HepG2 (cell line): ENCODE measurements at regions not wholly inside any gene's neighbourhood (a gene's known extent, or its start where the extent isn't known, plus 50 kb on each side); places are given as distances from the start of the nearest gene placed in this dataset.

Experiments used
- ATAC-seq: fragments of 200-7000 bp; cut with Tn5 transposase; 3 replicates; pipeline ENCODE4 v1.9.1; 2020; ENCODE audit warnings: mild to moderate bottlenecking, moderate library complexity
- BruUV-seq: library from RNA; stranded (reverse); fragments of 400-500 nt; replicated peaks from 2 replicates; lab custom pipeline; 2021; lab: Mats Ljungman, UMichigan
- CTCF ChIA-PET: fragments of 300-600 bp; formaldehyde crosslinking; extraction: SDS; loops from one replicate; lab custom pipeline; 2021; ENCODE audit warnings: low total read pairs, inconsistent platforms, low intra/inter-chr PET ratio; lab: Yijun Ruan, JAX
- POLR2A ChIA-PET: fragments of 350-600 bp; sonication (Branson Sonifier 250); formaldehyde crosslinking; loops from one replicate; lab custom pipeline; 2020; ENCODE audit warnings: antibody characterized with exemption, inconsistent platforms; lab: Yijun Ruan, JAX
- DNase-seq: peaks from one replicate; pipeline ENCODE4 v3.0.0-alpha.2; 2015; ENCODE audit warnings: low spot score
- FAIRE-seq: peaks from 3 replicates; lab custom pipeline; 2011; peaks lifted over from hg19 to GRCh38; lab: Jason Lieb, UNC
- H2AFZ ChIP-seq: one replicate; pipeline ENCODE4 v1.6.1; 2011; ENCODE audit warnings: low read length, inconsistent platforms
- H3K27ac ChIP-seq: fragments of 300-600 bp; 3 replicates; pipeline ENCODE4 v1.8.0; 2011; ENCODE audit warnings: mixed run types, mild to moderate bottlenecking, mixed read lengths, low read length, inconsistent platforms; ENCODE audit not compliant: insufficient read depth; ENCODE audit errors: extremely low read length
- H3K27me3 ChIP-seq, 2 experiments: fragments of 200-600 bp in 1 of 2; 2 replicates in 1 of 2; 3 replicates in 1 of 2; pipeline versions ENCODE4 v1.6.0 to v1.8.0; 2011; ENCODE audit warnings: low read length in 2 of 2, mild to moderate bottlenecking in 2 of 2, moderate library complexity in 2 of 2, inconsistent platforms in 1 of 2; ENCODE audit not compliant: insufficient read depth in 2 of 2, control insufficient read depth in 1 of 2
- H3K36me3 ChIP-seq, 2 experiments: fragments of 200-600 bp in 1 of 2; replicated peaks in 1 of 2; 2 replicates in 1 of 2; 3 replicates in 1 of 2; pipeline versions ENCODE4 v1.5.1 to v1.8.0; 2011; ENCODE audit warnings: low read length in 2 of 2, inconsistent platforms in 1 of 2; ENCODE audit not compliant: insufficient read depth in 2 of 2, control insufficient read depth in 1 of 2
- H3K4me1 ChIP-seq: 2 replicates; pipeline ENCODE4 v1.5.1; 2012; ENCODE audit warnings: low read length, inconsistent platforms; ENCODE audit not compliant: insufficient read depth
- H3K4me2 ChIP-seq: 2 replicates; pipeline ENCODE4 v1.6.0; 2011; ENCODE audit warnings: low read depth, low read length, inconsistent platforms
- H3K4me3 ChIP-seq, 3 experiments: fragments of 200-600 bp in 1 of 3; sonication (generic), shearing (Covaris generic) in 1 of 3; replicated peaks in 1 of 3; 2 replicates each; pipeline ENCODE4 v1.5.1; 2011 to 2016; ENCODE audit warnings: low read length in 3 of 3, inconsistent platforms in 2 of 3, low read depth in 2 of 3, mild to moderate bottlenecking in 2 of 3, control low read depth in 1 of 3, mixed read lengths in 1 of 3; ENCODE audit not compliant: insufficient read depth in 1 of 3
- H3K79me2 ChIP-seq: one replicate; pipeline ENCODE4 v1.6.1; 2011; ENCODE audit warnings: low read length, inconsistent platforms; ENCODE audit not compliant: insufficient read depth
- H3K9ac ChIP-seq: 2 replicates; pipeline ENCODE4 v1.6.0; 2011; ENCODE audit warnings: mild to moderate bottlenecking, low read depth, low read length, inconsistent platforms; ENCODE audit not compliant: insufficient read depth
- H3K9me3 ChIP-seq: 2 replicates; pipeline ENCODE4 v1.5.1; 2012; ENCODE audit warnings: mild to moderate bottlenecking, low read length
- H4K20me1 ChIP-seq: 2 replicates; pipeline ENCODE4 v1.6.0; 2011; ENCODE audit warnings: inconsistent platforms, mild to moderate bottlenecking, low read length, moderate library complexity; ENCODE audit not compliant: insufficient read depth
- ATF7-NPFF ChIP-seq: sonication (generic); formaldehyde crosslinking; IDR thresholded peaks from 2 replicates; pipeline ENCODE4 v1.8.1; 2023; ENCODE audit warnings: mild to moderate bottlenecking, low read depth, missing genetic modification reagents, moderate library complexity
- CBFB ChIP-seq: sonication (generic); formaldehyde crosslinking; IDR thresholded peaks from 2 replicates; pipeline ENCODE4 v1.4.0; 2020; ENCODE audit warnings: missing genetic modification reagents
- KAT7 ChIP-seq: IDR thresholded peaks from 2 replicates; pipeline ENCODE4 v1.6.1; 2018; ENCODE audit warnings: borderline replicate concordance, missing compliant biosample characterization
- KDM6A ChIP-seq: IDR thresholded peaks from 2 replicates; pipeline ENCODE4 v1.6.1; 2016; ENCODE audit warnings: low read depth
- KLF16 ChIP-seq, 2 experiments: sonication (generic) in 1 of 2; formaldehyde crosslinking in 1 of 2; IDR thresholded peaks; 2 replicates each; pipeline versions ENCODE4 v1.6.1 to v1.8.0; 2016 to 2023; ENCODE audit warnings: missing genetic modification reagents in 2 of 2, missing compliant biosample characterization in 1 of 2
- MEIS1 ChIP-seq: sonication (generic); formaldehyde crosslinking; IDR thresholded peaks from 2 replicates; pipeline ENCODE4 v1.9.0; 2021; ENCODE audit warnings: mild to moderate bottlenecking, missing genetic modification reagents, moderate library complexity, borderline replicate concordance
- PAF1 ChIP-seq: IDR thresholded peaks from 2 replicates; pipeline ENCODE4 v1.6.1; 2016; ENCODE audit warnings: missing genetic modification reagents, missing compliant biosample characterization
- REL ChIP-seq: sonication (generic); formaldehyde crosslinking; conservative IDR thresholded peaks from 2 replicates; pipeline ENCODE4 v1.8.0; 2022; ENCODE audit warnings: mild to moderate bottlenecking, missing genetic modification reagents, moderate library complexity
- RORA ChIP-seq: sonication (generic); formaldehyde crosslinking; IDR thresholded peaks from 2 replicates; pipeline ENCODE4 v1.5.0; 2020; ENCODE audit warnings: mild to moderate bottlenecking, missing genetic modification reagents, moderate library complexity
- SPEN ChIP-seq: sonication (generic); formaldehyde crosslinking; IDR thresholded peaks from 2 replicates; pipeline ENCODE4 v1.5.1; 2020; ENCODE audit warnings: low read depth, mild to moderate bottlenecking, missing genetic modification reagents
- STAG1 ChIP-seq: sonication (generic); formaldehyde crosslinking; IDR thresholded peaks from 2 replicates; pipeline ENCODE4 v1.4.0; 2020; ENCODE audit warnings: missing genetic modification reagents
- THYN1 ChIP-seq: sonication (generic); formaldehyde crosslinking; IDR thresholded peaks from 2 replicates; pipeline ENCODE4 v1.8.1; 2023; ENCODE audit warnings: low read depth, mild to moderate bottlenecking, moderate library complexity, missing genetic modification reagents, borderline replicate concordance
- ZC3H4 ChIP-seq: sonication (generic); formaldehyde crosslinking; IDR thresholded peaks from 2 replicates; pipeline ENCODE4 v1.4.0; 2020; ENCODE audit warnings: missing genetic modification reagents, borderline replicate concordance
- ZNF24 ChIP-seq: fragments of 450-650 bp; IDR thresholded peaks from 2 replicates; pipeline ENCODE4 v1.6.1; 2017; ENCODE audit warnings: antibody characterized with exemption, mild to moderate bottlenecking
- ZNF333 ChIP-seq: sonication (generic); formaldehyde crosslinking; IDR thresholded peaks from 2 replicates; pipeline ENCODE4 v1.4.0; 2020; ENCODE audit warnings: mild to moderate bottlenecking, missing genetic modification reagents, borderline replicate concordance
- ZNF674 ChIP-seq: sonication (generic); formaldehyde crosslinking; IDR thresholded peaks from 2 replicates; pipeline ENCODE4 v1.5.0; 2020; ENCODE audit warnings: low read depth, mild to moderate bottlenecking, missing genetic modification reagents
- ZSCAN12 ChIP-seq: sonication (generic); formaldehyde crosslinking; IDR thresholded peaks from 2 replicates; pipeline ENCODE4 v1.9.0; 2021; ENCODE audit warnings: mild to moderate bottlenecking, missing genetic modification reagents
- ZSCAN9 ChIP-seq: IDR thresholded peaks from 2 replicates; pipeline ENCODE4 v1.6.1; 2016; ENCODE audit warnings: borderline replicate concordance
- WGBS: methylation state at CpG from one replicate; pipeline ENCODE4 v1.1.6; 2017; ENCODE audit warnings: low lambda C conversion rate; 5-methylcytosine and 5-hydroxymethylcytosine counted together
- in situ Hi-C: cut with HindIII; loops from 2 replicates; pipeline ENCODE4 v1.10.0; 2017; ENCODE audit warnings: low pct_unique_long_range_greater_than_20kb; ENCODE audit not compliant: extremely low pct_ligation_motif_present
- intact Hi-C: fragments of 100-400 bp; cut with micrococcal nuclease; formaldehyde crosslinking; loops from one replicate; pipeline ENCODE4 v1.10.0; 2022; ENCODE audit not compliant: unreplicated experiment

DNA sequence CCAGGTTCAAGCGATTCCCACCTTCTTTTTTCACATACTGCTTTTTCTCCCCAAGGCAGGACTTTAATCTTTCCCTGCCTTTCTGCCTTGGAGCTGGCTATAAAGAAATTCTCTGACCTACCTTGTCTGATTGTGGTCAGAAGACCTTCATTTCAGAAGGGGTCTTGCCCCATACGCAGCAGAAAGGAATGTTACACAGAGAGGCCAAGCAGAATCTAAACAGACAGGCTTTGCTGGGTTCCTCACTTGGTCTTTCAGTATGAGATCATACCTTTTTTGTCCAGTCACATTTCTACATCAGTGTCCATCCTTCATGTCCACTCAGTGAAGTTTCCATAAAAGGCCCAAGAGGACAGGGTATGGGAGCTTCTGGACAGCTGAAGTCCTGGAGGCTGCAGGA, 108.3 kb upstream of the RBPJ start:
- Histone ChIP-seq H3K79me2 (no peaks in the 10 kb centered on the region), H3K36me3 (no peaks in the 10 kb centered on the region), H3K4me2 (no peak overlapping the region), H3K4me1 (no peaks in the 10 kb centered on the region), H3K27me3 (peaks cover 0 to 3% of the 10 kb centered on the region in 2 experiments; a peak in 1 of 5 replicates), H3K9ac (no peak overlapping the region), H4K20me1 (no peaks in the 10 kb centered on the region), H3K9me3 (no peaks in the 10 kb centered on the region), H3K4me3 (no peak overlapping the region), H3K27ac (no peak overlapping the region), H2AFZ (no peak overlapping the region)
- BruUV-seq: no TSS peak
- ATAC-seq (no peak), FAIRE-seq (no peak), DNase-seq (no peak)
- 21% methylated on average over 2 of the region's 2 CpGs for WGBS
- in situ Hi-C loops (no loop called here), intact Hi-C loops (no loop called here)
- CTCF ChIA-PET: no interaction called here
- POLR2A ChIA-PET: no interaction called here
- no peak for TF ChIP-seq MEIS1
- TF ChIP-seq ZNF24: no peak
- TF ChIP-seq ZC3H4 (CRISPR knock-in tag): no peak
- TF ChIP-seq KLF16 (CRISPR knock-in tag; IDR thresholded peaks at IDR 0.05): no peak
- TF ChIP-seq ZNF333 (CRISPR knock-in tag): no peak
- TF ChIP-seq RORA: no peak
- no peak for TF ChIP-seq KDM6A (CRISPR knock-in tag)
- no peak for TF ChIP-seq STAG1 (CRISPR knock-in tag)

- Histone ChIP-seq H3K4me2 (no peak overlapping the region), H3K27me3 (peaks cover 0 to 10% of the 10 kb centered on the region in 2 experiments; a peak in 1 of 5 replicates), H3K4me3 (no peak overlapping the region), H3K36me3 (no peaks in the 10 kb centered on the region), H3K9ac (no peak overlapping the region), H2AFZ (no peak overlapping the region), H3K4me1 (peaks cover 7% of the 10 kb centered on the region; the same call in 1 of the 2 replicates), H3K9me3 (no peaks in the 10 kb centered on the region), H3K27ac (no peak overlapping the region), H3K79me2 (no peaks in the 10 kb centered on the region), H4K20me1 (no peaks in the 10 kb centered on the region)
- in situ Hi-C loops: no loop called here
- 5% methylated on average over 1 of the region's 1 CpG for WGBS
- TF ChIP-seq SPEN (CRISPR knock-in tag) (no peak), ZNF674 (CRISPR knock-in tag) (no peak), REL (no peak), CBFB (CRISPR knock-in tag) (no peak), ZSCAN9 (CRISPR knock-in tag) (no peak), PAF1 (CRISPR knock-in tag) (no peak), ZSCAN12 (CRISPR knock-in tag) (no peak), THYN1 (CRISPR knock-in tag) (no peak), ATF7-NPFF (no peak), KAT7 (CRISPR knock-in tag) (no peak)
- DNase-seq (no peak), ATAC-seq (no peak), FAIRE-seq (no peak)
- intact Hi-C loops: no loop called here
- no TSS peak for BruUV-seq
- ChIA-PET CTCF (no interaction called here), POLR2A (no interaction called here)
Measured at GRCh38 chr4:26213317-26213716, 107.5 kb upstream of the RBPJ start.
